OCI-LY7 (cell line): ENCODE measurements at regions not wholly inside any gene's neighbourhood (a gene's known extent, or its start where the extent isn't known, plus 50 kb on each side); places are given as distances from the start of the nearest gene placed in this dataset.

Source experiments
- BruUV-seq: library from RNA; stranded (reverse); fragments of 400-500 nt; replicated peaks from 2 replicates; lab custom pipeline; 2021; lab: Mats Ljungman, UMichigan
- CTCF ChIA-PET: fragments of 300-600 bp; sonication (Branson Sonifier 250); formaldehyde crosslinking; loops from one replicate; lab custom pipeline; 2022; ENCODE audit warnings: antibody characterized with exemption; ENCODE audit not compliant: unreplicated experiment; lab: Charles Lee
- POLR2A ChIA-PET: fragments of 300-600 bp; sonication (Branson Sonifier 250); formaldehyde crosslinking; loops from one replicate; lab custom pipeline; 2022; ENCODE audit warnings: antibody characterized with exemption; lab: Charles Lee
- DNase-seq: peaks from one replicate; pipeline ENCODE4 v3.0.0-alpha.2; 2015; ENCODE audit warnings: low spot score
- H2AFZ ChIP-seq: fragments of 200-600 bp; sonication (generic), shearing (Covaris generic); 2 replicates; pipeline ENCODE4 v1.6.1; 2014; ENCODE audit warnings: mild to moderate bottlenecking, antibody characterized with exemption, low read length, moderate library complexity
- H3K27ac ChIP-seq: fragments of 200-600 bp; sonication (generic); 2 replicates; pipeline ENCODE4 v1.5.1; 2014; ENCODE audit warnings: mixed run types, low read depth, mild to moderate bottlenecking, moderate library complexity, low read length, inconsistent platforms; ENCODE audit not compliant: poor library complexity, severe bottlenecking
- H3K36me3 ChIP-seq: fragments of 200-600 bp; sonication (generic); 2 replicates; pipeline ENCODE4 v1.6.1; 2014; ENCODE audit warnings: mild to moderate bottlenecking, antibody characterized with exemption, low read length, moderate library complexity, mixed read lengths; ENCODE audit not compliant: insufficient read depth
- H3K4me1 ChIP-seq: fragments of 200-600 bp; sonication (generic); 2 replicates; pipeline ENCODE4 v1.5.1; 2014; ENCODE audit warnings: mild to moderate bottlenecking, low read length; ENCODE audit not compliant: insufficient read depth, poor library complexity, severe bottlenecking
- H3K4me2 ChIP-seq: fragments of 200-600 bp; sonication (generic); 2 replicates; pipeline ENCODE4 v1.6.1; 2014; ENCODE audit warnings: mild to moderate bottlenecking, low read length
- H3K4me3 ChIP-seq: fragments of 200-600 bp; sonication (generic); 2 replicates; pipeline ENCODE4 v1.5.1; 2014; ENCODE audit warnings: mild to moderate bottlenecking, low read depth, low read length; ENCODE audit not compliant: poor library complexity, severe bottlenecking
- H3K79me2 ChIP-seq: fragments of 200-600 bp; sonication (generic); 2 replicates; pipeline ENCODE4 v1.6.1; 2016; ENCODE audit warnings: low read depth, mild to moderate bottlenecking, low read length, moderate library complexity, mixed read lengths; ENCODE audit not compliant: insufficient read depth
- H3K9me2 ChIP-seq: fragments of 200-600 bp; sonication (generic); 2 replicates; pipeline ENCODE4 v1.6.1; 2016; ENCODE audit warnings: mild to moderate bottlenecking, low read length, mixed read lengths; ENCODE audit not compliant: insufficient read depth
- H3K9me3 ChIP-seq: fragments of 200-600 bp; sonication (generic); 2 replicates; pipeline ENCODE4 v1.6.1; 2014; ENCODE audit warnings: mild to moderate bottlenecking, mixed run types, low read length, mixed read lengths
- H4K20me1 ChIP-seq: fragments of 200-600 bp; sonication (generic); 2 replicates; pipeline ENCODE4 v1.6.1; 2014; ENCODE audit warnings: mild to moderate bottlenecking, antibody characterized with exemption, low read length, moderate library complexity, mixed read lengths; ENCODE audit not compliant: insufficient read depth
- EZH2phosphoT487 ChIP-seq: fragments of 200-600 bp; sonication (generic); IDR thresholded peaks from 2 replicates; pipeline ENCODE4 v1.6.1; 2018; ENCODE audit warnings: low read depth, borderline replicate concordance, mild to moderate bottlenecking, mixed run types, antibody characterized with exemption, low read length, moderate library complexity, mixed read lengths
- intact Hi-C: fragments of 100-400 bp; cut with micrococcal nuclease; formaldehyde crosslinking; loops from one replicate; pipeline ENCODE4 v1.10.0; 2022; ENCODE audit not compliant: unreplicated experiment
- TF ChIP-seq, protein P1 (sequence below): fragments of 200-600 bp; sonication (generic); conservative IDR thresholded peaks from 2 replicates; pipeline ENCODE4 v1.5.1; 2014; ENCODE audit warnings: mild to moderate bottlenecking, antibody characterized with exemption, low read length, moderate library complexity, mixed read lengths

DNA sequence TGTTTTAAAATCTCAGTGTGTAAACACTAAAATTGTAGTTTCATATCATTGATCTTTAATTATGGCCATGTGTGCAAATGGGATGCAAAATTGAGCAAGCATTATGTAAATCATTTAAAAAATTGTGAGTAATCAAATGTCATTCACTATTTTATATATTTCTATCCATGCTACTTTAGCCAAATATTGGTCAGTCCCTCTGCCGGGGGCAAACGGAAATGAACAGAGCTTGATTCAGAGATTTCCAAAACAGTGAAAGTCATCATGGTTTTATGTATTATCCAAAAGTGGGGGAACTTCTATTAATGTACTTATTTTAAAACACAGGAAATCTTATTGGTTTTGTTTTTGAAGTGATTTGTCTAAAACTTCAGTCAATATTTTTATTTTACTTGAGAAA lies 219.1 kb downstream of the IRS2 start:
- ChIA-PET POLR2A (no interaction called here), CTCF (no interaction called here)
- no TSS peak for BruUV-seq
- H3K4me3 ChIP-seq = no peak overlapping the region
- no peaks in the 10 kb centered on the region for H3K9me2 ChIP-seq
- no peak for DNase-seq
- intact Hi-C loops = no loop called here
- no peak overlapping the region for H2AFZ ChIP-seq
- no peak overlapping the region for H3K4me2 ChIP-seq
- TF ChIP-seq, protein P1, sequence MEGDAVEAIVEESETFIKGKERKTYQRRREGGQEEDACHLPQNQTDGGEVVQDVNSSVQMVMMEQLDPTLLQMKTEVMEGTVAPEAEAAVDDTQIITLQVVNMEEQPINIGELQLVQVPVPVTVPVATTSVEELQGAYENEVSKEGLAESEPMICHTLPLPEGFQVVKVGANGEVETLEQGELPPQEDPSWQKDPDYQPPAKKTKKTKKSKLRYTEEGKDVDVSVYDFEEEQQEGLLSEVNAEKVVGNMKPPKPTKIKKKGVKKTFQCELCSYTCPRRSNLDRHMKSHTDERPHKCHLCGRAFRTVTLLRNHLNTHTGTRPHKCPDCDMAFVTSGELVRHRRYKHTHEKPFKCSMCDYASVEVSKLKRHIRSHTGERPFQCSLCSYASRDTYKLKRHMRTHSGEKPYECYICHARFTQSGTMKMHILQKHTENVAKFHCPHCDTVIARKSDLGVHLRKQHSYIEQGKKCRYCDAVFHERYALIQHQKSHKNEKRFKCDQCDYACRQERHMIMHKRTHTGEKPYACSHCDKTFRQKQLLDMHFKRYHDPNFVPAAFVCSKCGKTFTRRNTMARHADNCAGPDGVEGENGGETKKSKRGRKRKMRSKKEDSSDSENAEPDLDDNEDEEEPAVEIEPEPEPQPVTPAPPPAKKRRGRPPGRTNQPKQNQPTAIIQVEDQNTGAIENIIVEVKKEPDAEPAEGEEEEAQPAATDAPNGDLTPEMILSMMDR = no peak
- TF ChIP-seq EZH2phosphoT487 = no peak
- no peaks in the 10 kb centered on the region for H3K36me3 ChIP-seq
- no peaks in the 10 kb centered on the region for H3K4me1 ChIP-seq
- no peaks in the 10 kb centered on the region for H3K79me2 ChIP-seq
- H3K9me3 ChIP-seq = no peaks in the 10 kb centered on the region
- no peaks in the 10 kb centered on the region for H4K20me1 ChIP-seq
- no peak overlapping the region for H3K27ac ChIP-seq

DNA sequence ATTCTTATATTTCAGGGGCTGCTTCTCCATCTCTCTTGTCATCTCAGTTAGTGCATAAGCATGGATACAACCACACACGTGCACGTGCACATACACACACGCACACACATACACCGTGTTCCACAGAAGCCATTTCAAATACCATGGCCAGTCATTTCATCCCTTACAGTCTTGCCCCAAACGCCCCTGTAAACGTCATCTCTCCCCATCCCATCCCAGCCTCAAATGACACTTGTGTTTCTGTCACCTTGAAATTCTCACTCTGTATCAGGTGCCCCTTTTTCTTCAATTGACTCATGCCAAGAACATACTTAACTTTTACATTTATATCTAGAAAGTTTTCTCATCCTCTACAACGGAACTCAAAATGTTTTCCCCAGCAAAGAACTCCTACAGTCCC lies 220.5 kb downstream of the IRS2 start:
- Histone ChIP-seq H3K9me3 (no peaks in the 10 kb centered on the region), H3K9me2 (no peaks in the 10 kb centered on the region), H3K4me1 (no peaks in the 10 kb centered on the region), H3K27ac (no peak overlapping the region), H3K4me2 (no peak overlapping the region), H3K36me3 (no peaks in the 10 kb centered on the region), H2AFZ (no peak overlapping the region), H3K4me3 (no peak overlapping the region), H4K20me1 (no peaks in the 10 kb centered on the region), H3K79me2 (no peaks in the 10 kb centered on the region)
- ChIA-PET CTCF (no interaction called here), POLR2A (no interaction called here)
- intact Hi-C loops = no loop called here
- DNase-seq = no peak
- TF ChIP-seq EZH2phosphoT487 = no peak
- TF ChIP-seq, protein P1 = no peak
- no TSS peak for BruUV-seq

DNA sequence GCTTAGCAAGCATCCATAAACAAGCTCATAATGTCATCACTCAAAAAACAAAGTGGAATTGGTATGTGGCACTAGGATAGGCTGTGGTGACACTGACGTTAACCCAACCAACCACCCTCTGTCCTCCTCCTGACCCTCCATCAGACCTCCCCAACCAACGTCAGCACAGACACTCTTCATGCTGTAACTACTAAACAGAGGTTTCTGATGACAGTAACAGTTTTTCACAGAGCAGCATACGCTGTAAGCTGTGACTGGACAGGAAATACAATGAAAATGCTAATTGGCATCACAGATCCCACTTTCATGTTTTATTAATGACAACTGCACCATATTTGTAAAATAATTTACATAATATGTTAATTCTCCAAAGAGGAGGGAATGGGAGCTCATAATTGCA lies 238.0 kb downstream of the IRS2 start:
- no peak overlapping the region for H2AFZ ChIP-seq
- H3K36me3 ChIP-seq = no peaks in the 10 kb centered on the region
- TF ChIP-seq, protein P1 = no peak
- no peak for TF ChIP-seq EZH2phosphoT487
- H3K4me1 ChIP-seq = no peaks in the 10 kb centered on the region
- DNase-seq = no peak
- no peaks in the 10 kb centered on the region for H3K79me2 ChIP-seq
- BruUV-seq = no TSS peak
- ChIA-PET CTCF (no interaction called here), POLR2A (no interaction called here)
- no peaks in the 10 kb centered on the region for H3K9me3 ChIP-seq
- H3K4me2 ChIP-seq = no peak overlapping the region
- no peaks in the 10 kb centered on the region for H4K20me1 ChIP-seq
- no peak overlapping the region for H3K27ac ChIP-seq
- intact Hi-C loops = no loop called here
- no peaks in the 10 kb centered on the region for H3K9me2 ChIP-seq
- H3K4me3 ChIP-seq = no peak overlapping the region
